ENCODE measurements at regions not wholly inside any gene's neighbourhood (a gene's known extent, or its start where the extent isn't known, plus 50 kb on each side); places are given as distances from the start of the nearest gene placed in this dataset.

GRCh38 chr7:3233301-3233700 is 67.8 kb upstream of the SDK1 start:
- no peaks in the 10 kb centered on the region for H3K36me3 ChIP-seq
- peaks cover 0 to 24% (median 3%) of the 10 kb centered on the region in 4 donors for H3K9me3 ChIP-seq
- no peak for DNase-seq (ENCODE audit: low spot score in 2 of 2)
- H3K4me3 ChIP-seq, result no peak overlapping the region
- H3K27ac ChIP-seq, result no peak overlapping the region
- no peaks in the 10 kb centered on the region for H3K27me3 ChIP-seq
- H3K4me1 ChIP-seq, result no peaks in the 10 kb centered on the region
- WGBS, 2 donors, result 63 to 73% methylated on average over 7 of the region's 7 CpGs
- TF ChIP-seq CTCF (IDR thresholded peaks at IDR 0.05) (no peak), EP300 (IDR thresholded peaks at IDR 0.05) (no peak), POLR2A (IDR thresholded peaks at IDR 0.05) (no peak)

GRCh38 chr7:3234051-3234450 is 67.0 kb upstream of the SDK1 start:
- H3K9me3 ChIP-seq, result peaks cover 0 to 24% (median 3%) of the 10 kb centered on the region in 4 donors
- H3K27me3 ChIP-seq, result no peaks in the 10 kb centered on the region
- no peaks in the 10 kb centered on the region for H3K36me3 ChIP-seq
- no peak for DNase-seq (ENCODE audit: low spot score in 2 of 2)
- no peak overlapping the region for H3K27ac ChIP-seq
- H3K4me3 ChIP-seq, result no peak overlapping the region
- TF ChIP-seq POLR2A (IDR thresholded peaks at IDR 0.05) (no peak), CTCF (IDR thresholded peaks at IDR 0.05) (no peak), EP300 (IDR thresholded peaks at IDR 0.05) (no peak)
- no peaks in the 10 kb centered on the region for H3K4me1 ChIP-seq
- WGBS, 2 donors, result 87% methylated on average over 6 of the region's 6 CpGs

- Histone ChIP-seq H3K9me3 (peaks cover 0 to 24% (median 3%) of the 10 kb centered on the region in 4 donors), H3K36me3 (no peaks in the 10 kb centered on the region), H3K4me3 (no peak overlapping the region), H3K27ac (no peak overlapping the region), H3K4me1 (no peaks in the 10 kb centered on the region), H3K27me3 (no peaks in the 10 kb centered on the region)
- TF ChIP-seq CTCF (IDR thresholded peaks at IDR 0.05), result no peak
- TF ChIP-seq POLR2A (IDR thresholded peaks at IDR 0.05), result no peak
- TF ChIP-seq EP300 (IDR thresholded peaks at IDR 0.05), result no peak
- WGBS, 2 donors, result 92 to 95% methylated on average over 3 of the region's 3 CpGs
- DNase-seq (ENCODE audit: low spot score in 2 of 2), result no peak
Observed at GRCh38 chr7:3234851-3235250, 66.2 kb upstream of the SDK1 start.

- 80 to 92% methylated on average over 4 of the region's 4 CpGs for WGBS, 2 donors
- Histone ChIP-seq H3K4me3 (no peak overlapping the region), H3K4me1 (no peaks in the 10 kb centered on the region), H3K27me3 (no peaks in the 10 kb centered on the region), H3K36me3 (no peaks in the 10 kb centered on the region), H3K27ac (no peak overlapping the region), H3K9me3 (peaks cover 0 to 24% (median 3%) of the 10 kb centered on the region in 4 donors)
- TF ChIP-seq EP300 (IDR thresholded peaks at IDR 0.05) (no peak), CTCF (IDR thresholded peaks at IDR 0.05) (no peak), POLR2A (IDR thresholded peaks at IDR 0.05) (no peak)
- DNase-seq (ENCODE audit: low spot score in 2 of 2), result no peak
Observed at GRCh38 chr7:3235322-3235721, 65.7 kb upstream of the SDK1 start.

- no peak overlapping the region for H3K4me3 ChIP-seq
- H3K36me3 ChIP-seq, result no peaks in the 10 kb centered on the region
- H3K27ac ChIP-seq, result no peak overlapping the region
- H3K27me3 ChIP-seq, result no peaks in the 10 kb centered on the region
- no peaks in the 10 kb centered on the region for H3K4me1 ChIP-seq
- DNase-seq (ENCODE audit: low spot score in 2 of 2), result no peak
- TF ChIP-seq EP300 (IDR thresholded peaks at IDR 0.05) (no peak), CTCF (IDR thresholded peaks at IDR 0.05) (no peak), POLR2A (IDR thresholded peaks at IDR 0.05) (no peak)
- peaks cover 0 to 24% (median 3%) of the 10 kb centered on the region in 4 donors for H3K9me3 ChIP-seq
Observed at GRCh38 chr7:3236268-3236667, 64.8 kb upstream of the SDK1 start.
